EH (cell line): ENCODE measurements at regions not wholly inside any gene's neighbourhood (a gene's known extent, or its start where the extent isn't known, plus 50 kb on each side); places are given as distances from the start of the nearest gene placed in this dataset.

Experiments
- DNase-seq: peaks from one replicate; pipeline ENCODE4 v3.0.0-alpha.2; 2015; ENCODE audit warnings: low read depth

GRCh38 chr2:188720811-188721605 lies 253.2 kb upstream of the COL3A1 start:
- DNase-seq: peak; percentile 9

DNA sequence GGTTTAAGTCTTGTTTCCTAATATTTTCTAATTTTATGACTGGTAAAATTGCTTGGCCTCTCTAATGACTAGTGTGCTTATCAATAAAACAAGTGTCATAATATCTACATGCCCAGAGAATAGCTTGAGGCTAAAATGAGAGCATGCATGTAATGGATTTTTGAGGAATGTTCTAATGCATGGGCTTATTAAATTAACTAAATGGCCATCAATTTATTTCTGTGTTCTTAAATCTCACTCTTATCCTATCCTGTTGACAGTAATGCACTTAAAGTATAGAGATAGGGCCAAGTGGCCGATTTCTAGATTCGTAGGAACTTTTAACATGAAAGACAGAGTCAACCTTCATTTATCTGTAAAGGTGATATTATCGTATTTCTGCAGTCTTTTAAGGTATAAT lies 252.4 kb upstream of the COL3A1 start:
- no peak for DNase-seq

- peak; percentile 69 for DNase-seq
Measured at GRCh38 chr2:188725746-188726360, 248.3 kb upstream of the COL3A1 start.

- DNase-seq: no peak
Measured at GRCh38 chr2:188726626-188727247, 247.4 kb upstream of the COL3A1 start.

DNA sequence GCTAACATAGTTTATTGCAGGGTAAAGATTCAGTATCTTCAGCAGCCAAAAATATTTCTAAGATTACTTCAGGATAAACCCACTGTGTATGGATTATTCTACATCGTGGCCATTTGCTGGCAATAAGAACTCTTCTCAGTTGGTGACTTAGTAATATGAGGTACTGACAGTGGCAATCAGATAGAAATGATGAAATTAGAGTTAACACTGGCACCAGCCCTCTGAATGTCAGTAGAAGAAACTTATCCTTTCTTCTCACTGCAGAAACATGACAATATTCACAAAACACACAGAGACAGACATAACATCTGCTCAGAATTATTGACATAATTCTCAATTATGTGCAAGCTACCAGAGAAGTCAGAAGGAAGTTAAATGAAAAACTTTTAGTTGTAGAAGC lies 246.3 kb upstream of the COL3A1 start:
- DNase-seq: no peak

DNA sequence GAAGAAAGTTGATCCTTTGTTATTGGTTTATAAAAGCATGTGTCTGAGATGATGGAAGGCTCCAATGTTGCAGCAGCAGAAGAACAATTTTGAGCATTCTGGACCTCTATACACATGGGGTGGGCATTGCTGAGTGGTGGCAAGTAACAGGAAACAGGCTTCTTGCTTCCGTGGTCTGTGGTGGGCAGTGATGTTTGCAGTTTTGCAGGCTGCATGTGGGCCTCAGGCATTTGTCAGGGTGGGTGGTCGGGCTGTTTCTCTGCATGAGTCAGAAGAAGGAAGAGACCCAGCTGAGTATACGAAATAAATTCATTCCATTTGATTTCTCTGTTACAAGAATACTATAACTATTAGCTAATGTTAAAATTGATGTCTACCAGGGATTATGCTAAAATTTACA lies 239.5 kb upstream of the COL3A1 start:
- peak; percentile 30 for DNase-seq

DNA sequence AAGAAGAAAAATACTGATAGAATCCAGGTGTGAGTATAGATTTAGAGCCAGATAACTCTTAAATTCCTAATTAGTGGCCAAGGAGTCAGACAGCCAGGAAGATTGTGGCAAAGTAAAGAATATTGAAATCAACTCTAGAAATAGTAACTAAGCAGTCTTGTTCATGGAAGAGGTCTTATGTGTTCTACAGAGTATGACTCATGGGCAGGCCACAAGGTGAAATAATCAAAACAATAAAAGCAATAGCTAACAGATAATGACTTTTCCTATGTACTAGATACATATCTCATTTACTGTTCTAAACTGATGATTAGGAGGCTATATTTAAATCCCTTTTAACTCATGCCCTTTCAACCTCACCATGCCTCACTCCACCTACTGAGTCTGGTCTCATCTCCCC lies 227.4 kb upstream of the COL3A1 start:
- DNase-seq: peak; percentile 34

DNA sequence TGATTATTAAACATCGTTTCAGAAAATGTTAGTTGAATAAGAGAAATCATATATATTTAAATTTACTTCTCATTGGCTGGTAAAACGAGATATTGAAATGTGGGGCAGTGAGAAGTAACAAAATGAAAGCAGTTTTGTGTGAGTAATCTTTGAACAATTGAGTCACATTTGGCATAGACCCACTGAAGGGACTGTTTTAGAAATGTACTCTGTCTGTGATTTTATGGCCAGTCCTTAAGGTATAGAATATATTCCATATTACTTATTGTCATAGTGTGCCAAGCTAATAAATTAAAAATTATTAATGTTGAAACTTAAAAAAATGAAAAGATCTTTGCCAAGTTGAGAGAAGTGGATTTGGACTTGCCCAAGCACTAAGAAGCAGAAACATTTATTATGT lies 222.4 kb upstream of the COL3A1 start:
- no peak for DNase-seq

GRCh38 chr2:188752311-188752710 lies 221.9 kb upstream of the COL3A1 start:
- no peak for DNase-seq

- no peak for DNase-seq
Measured at GRCh38 chr2:188762151-188762550, 212.0 kb upstream of the COL3A1 start.

DNA sequence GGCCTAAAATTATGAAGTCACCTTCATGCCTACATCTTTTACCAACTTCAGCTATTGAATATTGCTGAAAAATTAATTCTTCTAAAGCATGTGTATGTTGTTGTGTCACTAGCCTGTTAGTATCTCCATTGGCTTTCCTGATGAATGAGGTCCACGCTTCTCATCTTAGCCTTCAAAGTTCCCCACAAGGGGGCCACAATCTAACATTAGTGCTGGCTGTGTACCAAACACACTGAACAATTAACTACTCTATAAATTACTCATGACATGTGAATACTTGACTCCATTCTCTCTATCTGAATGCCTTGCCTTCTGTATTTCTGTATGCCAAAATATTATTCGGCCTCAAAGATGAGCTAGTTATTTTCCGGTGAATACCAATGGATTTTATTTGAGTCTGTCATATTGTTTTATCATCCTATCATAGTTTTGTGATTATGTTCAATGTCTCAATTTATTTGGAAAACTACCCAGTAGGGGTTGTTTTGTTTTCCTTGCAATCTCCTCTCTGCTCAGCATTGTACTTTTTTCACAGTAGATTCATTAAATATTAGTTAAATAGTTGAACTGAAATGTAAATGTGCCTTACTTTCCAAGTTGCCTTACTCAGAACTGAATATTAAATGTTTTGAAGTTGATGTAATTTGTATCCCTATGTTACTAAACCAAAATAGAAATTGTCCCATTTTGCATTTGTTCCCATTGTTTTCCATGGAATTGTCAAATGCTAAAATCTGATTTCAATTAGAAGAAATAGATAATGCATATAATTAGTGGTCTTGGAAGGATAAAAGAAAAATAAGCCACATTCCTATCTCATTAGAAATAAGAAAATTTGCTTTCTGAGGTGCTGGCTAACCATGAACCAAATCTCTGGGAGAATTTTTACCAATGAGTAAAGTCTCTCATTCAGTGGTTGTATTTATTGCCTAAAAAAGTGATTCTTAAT lies 208.4 kb upstream of the COL3A1 start:
- peak; percentile 83 for DNase-seq

DNA sequence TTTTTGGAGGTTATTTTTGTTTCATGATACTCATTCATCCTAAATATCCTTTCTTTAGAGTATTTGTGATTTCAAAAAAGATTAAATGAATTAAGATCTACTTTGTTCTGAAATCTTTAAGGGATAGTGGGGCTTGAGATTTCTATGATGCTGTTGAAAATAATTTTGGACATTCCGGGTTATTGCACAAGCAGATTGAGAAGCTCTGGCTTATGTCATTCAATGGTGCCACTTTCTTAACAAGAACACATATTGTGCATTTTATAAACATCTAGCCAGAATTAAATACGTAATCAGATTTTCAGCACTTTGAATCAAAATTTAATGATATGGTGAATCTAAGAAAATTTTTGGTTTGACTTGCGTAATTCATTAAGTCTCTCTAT lies 207.7 kb upstream of the COL3A1 start:
- no peak for DNase-seq

- no peak for DNase-seq
Measured at GRCh38 chr2:188767176-188767575, 207.0 kb upstream of the COL3A1 start.

GRCh38 chr2:188770296-188770695 lies 203.9 kb upstream of the COL3A1 start:
- DNase-seq: no peak

DNA sequence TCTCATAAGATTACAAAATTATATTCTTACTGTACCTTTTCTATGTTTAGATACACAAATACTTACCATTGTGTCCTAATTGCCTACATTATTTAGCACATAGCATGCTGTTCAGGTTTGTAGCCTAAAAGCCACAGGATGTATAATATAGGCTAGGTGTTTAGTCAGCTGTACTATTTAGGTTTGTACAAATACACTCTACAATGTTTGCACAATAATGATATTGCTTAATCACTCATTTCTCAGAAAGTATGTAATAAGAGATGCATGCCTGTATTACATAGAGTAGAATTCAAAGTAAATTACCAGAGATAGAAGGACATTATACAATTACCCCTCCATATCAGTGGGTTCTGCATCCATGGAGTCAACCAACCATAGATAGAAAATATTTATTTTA lies 201.1 kb upstream of the COL3A1 start:
- DNase-seq: peak; percentile 36

DNA sequence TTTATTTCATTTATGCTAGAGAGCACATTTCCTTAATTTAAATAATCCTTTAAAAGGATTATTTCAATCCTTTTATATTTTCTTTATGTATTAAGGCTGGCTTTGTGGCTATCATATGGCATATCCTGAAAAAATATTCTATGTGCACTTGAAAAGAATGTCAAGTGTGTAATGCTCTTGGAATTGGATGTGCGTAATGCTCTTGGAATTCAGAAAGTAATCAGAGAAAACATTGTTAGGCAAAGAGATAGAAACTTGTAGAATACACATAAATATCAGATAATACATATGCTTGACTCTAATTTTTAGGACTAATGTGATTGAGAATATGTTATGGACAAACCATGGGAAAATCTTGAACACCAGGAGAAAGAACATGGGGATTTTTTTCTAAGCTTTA lies 197.5 kb upstream of the COL3A1 start:
- peak; percentile 87 for DNase-seq

DNA sequence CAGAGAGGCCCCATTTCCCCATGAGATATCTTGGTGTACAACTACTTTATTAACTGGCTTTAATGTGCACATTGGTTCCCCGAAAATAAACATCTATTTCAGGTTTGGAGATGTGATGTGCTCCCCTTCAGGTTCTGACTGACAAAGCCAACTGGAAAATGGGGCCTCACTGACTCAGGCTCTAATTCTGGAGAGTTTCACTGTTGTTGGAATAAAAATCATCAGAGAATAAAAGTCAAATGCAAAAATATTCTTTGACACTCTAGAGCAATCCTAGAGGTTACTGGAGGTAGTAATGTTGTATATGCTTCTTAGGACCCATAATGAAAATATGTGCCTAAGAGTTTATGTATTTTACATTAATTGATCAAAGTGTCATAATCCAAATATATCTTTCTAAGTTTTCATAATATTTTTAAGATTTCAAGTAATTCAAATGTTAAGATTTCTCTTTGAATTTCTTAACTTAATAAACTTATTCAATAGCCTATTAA lies 189.9 kb upstream of the COL3A1 start:
- no peak for DNase-seq

DNA sequence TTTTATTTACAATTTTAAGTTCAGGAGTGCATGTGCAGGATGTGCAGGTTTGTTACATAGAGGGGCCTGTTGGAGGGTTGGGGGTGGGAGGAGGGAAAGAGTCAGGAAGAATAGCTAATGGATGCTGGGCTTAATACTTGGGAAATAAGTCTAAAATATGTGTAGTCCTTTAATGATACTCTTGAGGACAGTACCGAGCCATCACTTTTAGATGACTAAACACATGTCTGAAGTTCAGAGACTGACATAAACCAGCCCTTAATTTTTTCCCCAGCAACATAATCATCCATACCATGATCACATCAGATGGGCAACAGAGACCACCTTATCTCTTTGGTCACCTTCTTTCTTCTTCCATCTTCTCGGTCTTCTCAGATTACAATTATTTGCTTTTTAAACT lies 189.1 kb upstream of the COL3A1 start:
- DNase-seq: no peak

- no peak for DNase-seq
Measured at GRCh38 chr2:188785490-188785889, 188.7 kb upstream of the COL3A1 start.

GRCh38 chr2:188786368-188786841 lies 187.8 kb upstream of the COL3A1 start:
- DNase-seq: peak; percentile 91

GRCh38 chr2:188787021-188787657 lies 187.0 kb upstream of the COL3A1 start:
- DNase-seq: peak; percentile 96
